ENCODE measurements at regions not wholly inside any gene's neighbourhood (a gene's known extent, or its start where the extent isn't known, plus 50 kb on each side); places are given as distances from the start of the nearest gene placed in this dataset.

- no peak overlapping the region for H3K4me2 ChIP-seq
- no peaks in the 10 kb centered on the region for H4K20me1 ChIP-seq (ENCODE audit: insufficient read depth)
- intact Hi-C loops (cut with micrococcal nuclease; ENCODE audit: unreplicated experiment), result no loop called here
- TF ChIP-seq EZH2 (IDR thresholded peaks at IDR 0.05; ENCODE audit: low read depth), result no peak
- TF ChIP-seq CTCF (conservative IDR thresholded peaks at IDR 0.05), result no peak
- no peak overlapping the region for H3K27ac ChIP-seq
- H3K4me1 ChIP-seq (replicated peaks; ENCODE audit: insufficient read depth), result no peaks in the 10 kb centered on the region
- H3K4me3 ChIP-seq, result no peak overlapping the region
- BruUV-seq (replicated peaks), result no TSS peak
- no peaks in the 10 kb centered on the region for H3K36me3 ChIP-seq (ENCODE audit: low read depth)
- H3F3A ChIP-seq (ENCODE audit: insufficient read depth, low read depth), result no peaks in the 10 kb centered on the region
- H2AFZ ChIP-seq, result no peak overlapping the region
- H3K27me3 ChIP-seq (ENCODE audit: insufficient read depth, low read depth), result no peaks in the 10 kb centered on the region
- H3K9me3 ChIP-seq (ENCODE audit: insufficient read depth, low read depth), result no peaks in the 10 kb centered on the region
- no peaks in the 10 kb centered on the region for H3K79me2 ChIP-seq (ENCODE audit: low read depth)
- H3K9me2 ChIP-seq (ENCODE audit: insufficient read depth), result no peaks in the 10 kb centered on the region
- ChIA-PET POLR2A (ENCODE audit: unreplicated experiment) (no interaction called here), CTCF (no interaction called here)
- DNase-seq, result no peak
Measured at GRCh38 chr1:14296795-14297194, 301.7 kb upstream of the KAZN start.

- Histone ChIP-seq H3K9me3 (ENCODE audit: insufficient read depth, low read depth) (no peaks in the 10 kb centered on the region), H4K20me1 (ENCODE audit: insufficient read depth) (no peaks in the 10 kb centered on the region), H3K27me3 (ENCODE audit: insufficient read depth, low read depth) (no peaks in the 10 kb centered on the region), H3K36me3 (ENCODE audit: low read depth) (no peaks in the 10 kb centered on the region), H3F3A (ENCODE audit: insufficient read depth, low read depth) (no peaks in the 10 kb centered on the region), H3K4me1 (replicated peaks; ENCODE audit: insufficient read depth) (no peaks in the 10 kb centered on the region), H3K4me3 (no peak overlapping the region), H3K79me2 (ENCODE audit: low read depth) (no peaks in the 10 kb centered on the region), H3K9me2 (ENCODE audit: insufficient read depth) (no peaks in the 10 kb centered on the region), H3K4me2 (no peak overlapping the region), H3K27ac (no peak overlapping the region), H2AFZ (no peak overlapping the region)
- BruUV-seq (replicated peaks), result no TSS peak
- no peak for DNase-seq
- ChIA-PET POLR2A (ENCODE audit: unreplicated experiment) (no interaction called here), CTCF (no interaction called here)
- intact Hi-C loops (cut with micrococcal nuclease; ENCODE audit: unreplicated experiment), result no loop called here
- TF ChIP-seq CTCF (conservative IDR thresholded peaks at IDR 0.05) (no peak), EZH2 (IDR thresholded peaks at IDR 0.05; ENCODE audit: low read depth) (no peak)
Measured at GRCh38 chr1:14297356-14297755, 301.1 kb upstream of the KAZN start.

GRCh38 chr1:14298806-14299205, 299.7 kb upstream of the KAZN start:
- no TSS peak for BruUV-seq (replicated peaks)
- TF ChIP-seq CTCF (conservative IDR thresholded peaks at IDR 0.05) (no peak), EZH2 (IDR thresholded peaks at IDR 0.05; ENCODE audit: low read depth) (no peak)
- H3K27ac ChIP-seq, result no peak overlapping the region
- no peaks in the 10 kb centered on the region for H3K4me1 ChIP-seq (replicated peaks; ENCODE audit: insufficient read depth)
- no peak overlapping the region for H3K4me2 ChIP-seq
- CTCF ChIA-PET, result no interaction called here
- intact Hi-C loops (cut with micrococcal nuclease; ENCODE audit: unreplicated experiment), result no loop called here
- H3K4me3 ChIP-seq, result no peak overlapping the region
- no peak for DNase-seq
- no peaks in the 10 kb centered on the region for H3K9me3 ChIP-seq (ENCODE audit: insufficient read depth, low read depth)
- H2AFZ ChIP-seq, result no peak overlapping the region
- H4K20me1 ChIP-seq (ENCODE audit: insufficient read depth), result no peaks in the 10 kb centered on the region
- POLR2A ChIA-PET (ENCODE audit: unreplicated experiment), result no interaction called here
- H3F3A ChIP-seq (ENCODE audit: insufficient read depth, low read depth), result no peaks in the 10 kb centered on the region
- no peaks in the 10 kb centered on the region for H3K36me3 ChIP-seq (ENCODE audit: low read depth)
- H3K9me2 ChIP-seq (ENCODE audit: insufficient read depth), result no peaks in the 10 kb centered on the region
- no peaks in the 10 kb centered on the region for H3K79me2 ChIP-seq (ENCODE audit: low read depth)
- H3K27me3 ChIP-seq (ENCODE audit: insufficient read depth, low read depth), result 0 out of 2 replicates have a peak, but pooled peaks cover 5% of the 10 kb centered on the region

All from PC-9 (cell line).